LNCaP clone FGC (cell line): ENCODE measurements at regions not wholly inside any gene's neighbourhood (a gene's known extent, or its start where the extent isn't known, plus 50 kb on each side); places are given as distances from the start of the nearest gene placed in this dataset.

Source experiments
- DNase-seq: peaks from one replicate; pipeline ENCODE4 v3.0.0-alpha.2; 2011; ENCODE audit warnings: low read depth
- H3K4me3 ChIP-seq: 2 replicates; pipeline ENCODE4 v1.5.1; 2011; ENCODE audit warnings: mild to moderate bottlenecking, low read depth, low read length, control low read depth
- TF ChIP-seq, protein P1 (sequence below): IDR thresholded peaks from 2 replicates; pipeline ENCODE4 v1.5.1; 2012; ENCODE audit warnings: mild to moderate bottlenecking; ENCODE audit not compliant: control insufficient read depth, insufficient read depth; ENCODE audit errors: extremely low read depth

DNA sequence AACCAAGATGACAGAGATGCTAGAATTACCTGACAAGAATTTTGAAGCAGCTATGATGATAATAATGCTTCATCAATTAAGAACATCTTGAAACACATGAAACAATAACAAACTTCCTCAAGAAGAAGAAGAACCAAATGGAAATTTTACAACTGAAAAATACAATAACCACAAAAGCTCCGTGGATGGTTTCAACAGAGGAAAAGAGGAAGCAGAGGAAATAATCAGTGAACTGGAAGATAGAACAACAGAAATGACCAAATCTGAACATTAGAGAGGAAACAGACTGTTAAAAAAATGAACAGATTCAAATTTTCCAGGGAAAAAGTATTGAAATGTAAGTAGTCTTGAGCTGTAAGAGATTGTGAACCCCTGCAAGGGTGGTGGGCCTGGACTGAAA is 62.8 kb upstream of the SLC35F4 start:
- H3K4me3 ChIP-seq, result no peak overlapping the region
- TF ChIP-seq, protein P1, sequence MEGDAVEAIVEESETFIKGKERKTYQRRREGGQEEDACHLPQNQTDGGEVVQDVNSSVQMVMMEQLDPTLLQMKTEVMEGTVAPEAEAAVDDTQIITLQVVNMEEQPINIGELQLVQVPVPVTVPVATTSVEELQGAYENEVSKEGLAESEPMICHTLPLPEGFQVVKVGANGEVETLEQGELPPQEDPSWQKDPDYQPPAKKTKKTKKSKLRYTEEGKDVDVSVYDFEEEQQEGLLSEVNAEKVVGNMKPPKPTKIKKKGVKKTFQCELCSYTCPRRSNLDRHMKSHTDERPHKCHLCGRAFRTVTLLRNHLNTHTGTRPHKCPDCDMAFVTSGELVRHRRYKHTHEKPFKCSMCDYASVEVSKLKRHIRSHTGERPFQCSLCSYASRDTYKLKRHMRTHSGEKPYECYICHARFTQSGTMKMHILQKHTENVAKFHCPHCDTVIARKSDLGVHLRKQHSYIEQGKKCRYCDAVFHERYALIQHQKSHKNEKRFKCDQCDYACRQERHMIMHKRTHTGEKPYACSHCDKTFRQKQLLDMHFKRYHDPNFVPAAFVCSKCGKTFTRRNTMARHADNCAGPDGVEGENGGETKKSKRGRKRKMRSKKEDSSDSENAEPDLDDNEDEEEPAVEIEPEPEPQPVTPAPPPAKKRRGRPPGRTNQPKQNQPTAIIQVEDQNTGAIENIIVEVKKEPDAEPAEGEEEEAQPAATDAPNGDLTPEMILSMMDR, result no peak
- DNase-seq, result no peak

DNA sequence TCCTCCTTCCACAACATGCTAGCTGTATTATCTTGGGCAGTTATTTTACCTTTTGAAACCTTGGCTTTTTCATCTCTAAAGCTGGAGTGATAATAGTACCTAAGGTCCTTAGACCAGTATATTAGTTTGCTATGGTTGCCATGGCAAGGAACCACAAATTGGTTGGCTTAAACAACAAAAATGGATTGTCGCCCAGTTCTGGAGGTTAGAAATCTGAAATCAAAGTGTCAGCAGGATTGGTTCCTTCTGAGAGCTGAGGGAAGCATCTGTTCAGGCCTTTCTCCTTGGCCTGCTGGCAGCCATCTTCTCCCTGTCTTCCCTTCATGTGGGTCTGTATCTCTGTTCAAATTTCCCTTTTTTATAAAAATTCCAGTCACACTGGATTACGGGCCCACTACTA is 55.5 kb upstream of the SLC35F4 start:
- TF ChIP-seq, protein P1, result no peak
- no peak overlapping the region for H3K4me3 ChIP-seq
- no peak for DNase-seq

DNA sequence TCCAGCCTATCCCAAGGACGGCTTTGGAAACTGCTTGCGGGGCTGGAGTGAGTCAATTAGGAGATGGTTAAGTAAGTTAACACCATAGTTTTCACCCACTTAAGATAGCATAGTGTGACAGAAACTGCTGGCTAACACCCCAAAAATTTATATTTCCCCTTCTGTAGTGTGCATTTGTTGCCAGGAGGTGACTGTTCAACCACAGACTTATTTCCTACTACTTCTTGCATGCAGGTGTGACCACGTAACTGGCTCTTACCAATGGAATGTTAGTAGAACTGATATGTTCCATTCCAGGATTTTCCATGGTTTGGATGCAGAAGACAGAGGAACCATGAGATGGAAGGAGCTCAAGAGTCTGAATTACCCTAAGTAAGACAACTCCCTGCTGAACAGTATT is 52.9 kb upstream of the SLC35F4 start:
- no peak overlapping the region for H3K4me3 ChIP-seq
- DNase-seq, result no peak
- TF ChIP-seq, protein P1, result no peak
